ENCODE measurements at regions not wholly inside any gene's neighbourhood (a gene's known extent, or its start where the extent isn't known, plus 50 kb on each side); places are given as distances from the start of the nearest gene placed in this dataset.
A peak's percentile ranks its signal among the peaks of the same experiment; 100 is the strongest.

DNA sequence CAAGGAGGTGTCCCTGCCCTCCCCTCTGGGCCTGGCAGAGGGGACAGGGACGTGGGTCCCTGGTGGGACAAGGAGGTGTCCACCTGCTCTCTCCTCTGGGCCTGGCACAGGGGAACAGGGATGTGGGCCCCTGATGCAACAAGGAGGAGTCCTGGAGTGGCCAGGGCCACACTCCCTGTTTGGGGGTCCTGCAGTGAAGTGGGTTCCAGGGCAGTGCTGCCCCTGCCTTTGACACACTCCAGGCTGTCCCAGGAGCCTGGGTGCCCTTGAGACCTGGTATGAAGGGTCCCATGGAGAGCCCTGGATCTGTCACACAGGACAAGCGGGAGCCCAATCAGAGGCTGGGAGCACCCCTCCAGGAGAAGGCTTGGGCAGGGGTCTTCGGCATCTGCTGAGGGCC, 75.8 kb upstream of the GPC1 start:
- no peak for DNase-seq (ENCODE audit: low spot score)

GRCh38 chr2:240360645-240361475, 74.6 kb upstream of the GPC1 start:
- DNase-seq (ENCODE audit: low spot score): no peak

DNA sequence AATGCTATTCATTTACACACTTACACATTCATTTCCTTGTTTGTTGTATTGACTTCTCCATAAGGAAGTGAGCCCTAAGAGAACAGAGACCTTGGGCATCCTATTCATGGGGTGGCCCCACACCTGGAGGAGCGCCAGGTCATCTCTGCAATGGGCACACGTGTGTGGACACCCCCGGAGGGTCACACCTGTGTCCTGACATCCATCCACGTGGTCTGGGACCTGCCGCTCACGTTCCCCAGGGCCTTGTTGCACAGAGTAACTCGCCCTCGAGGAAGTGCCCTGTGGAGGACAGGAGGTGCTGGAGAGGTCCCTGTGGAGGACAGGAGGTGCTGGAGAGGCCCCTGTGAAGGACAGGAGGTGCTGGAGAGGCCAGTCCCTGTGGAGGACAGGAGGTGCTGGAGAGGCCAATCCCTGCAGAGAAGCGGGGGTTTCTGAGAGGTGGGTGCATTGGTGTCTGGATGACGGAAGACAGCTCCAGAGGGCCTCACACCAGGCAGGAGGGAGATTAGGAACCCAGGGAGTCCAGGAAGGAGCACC, 73.2 kb upstream of the GPC1 start:
- DNase-seq (ENCODE audit: low spot score): no peak

GRCh38 chr2:240362826-240363745, 72.4 kb upstream of the GPC1 start:
- DNase-seq (ENCODE audit: low spot score): no peak

GRCh38 chr2:240363746-240364581, 71.5 kb upstream of the GPC1 start:
- DNase-seq (ENCODE audit: low spot score): no peak

DNA sequence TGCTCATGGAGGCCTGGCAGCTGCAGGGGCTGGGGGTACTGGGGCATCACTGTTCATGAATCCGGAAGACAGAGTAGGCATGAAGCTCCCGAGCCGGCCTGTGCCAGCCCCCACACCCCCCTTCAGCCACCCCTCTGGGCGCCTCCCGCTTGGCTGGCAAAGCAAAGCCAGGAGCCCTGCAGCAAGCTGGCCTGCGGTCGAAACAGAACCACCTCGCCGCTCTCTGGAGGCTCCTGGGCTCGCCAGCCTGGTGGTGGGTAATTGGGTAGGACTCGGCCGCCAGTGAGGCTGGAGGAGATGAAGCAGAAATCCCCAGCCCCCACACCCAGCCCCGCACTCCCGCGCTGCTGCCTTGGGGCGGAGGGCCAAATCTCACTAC, 70.9 kb upstream of the GPC1 start:
- DNase-seq (ENCODE audit: low spot score): no peak

DNA sequence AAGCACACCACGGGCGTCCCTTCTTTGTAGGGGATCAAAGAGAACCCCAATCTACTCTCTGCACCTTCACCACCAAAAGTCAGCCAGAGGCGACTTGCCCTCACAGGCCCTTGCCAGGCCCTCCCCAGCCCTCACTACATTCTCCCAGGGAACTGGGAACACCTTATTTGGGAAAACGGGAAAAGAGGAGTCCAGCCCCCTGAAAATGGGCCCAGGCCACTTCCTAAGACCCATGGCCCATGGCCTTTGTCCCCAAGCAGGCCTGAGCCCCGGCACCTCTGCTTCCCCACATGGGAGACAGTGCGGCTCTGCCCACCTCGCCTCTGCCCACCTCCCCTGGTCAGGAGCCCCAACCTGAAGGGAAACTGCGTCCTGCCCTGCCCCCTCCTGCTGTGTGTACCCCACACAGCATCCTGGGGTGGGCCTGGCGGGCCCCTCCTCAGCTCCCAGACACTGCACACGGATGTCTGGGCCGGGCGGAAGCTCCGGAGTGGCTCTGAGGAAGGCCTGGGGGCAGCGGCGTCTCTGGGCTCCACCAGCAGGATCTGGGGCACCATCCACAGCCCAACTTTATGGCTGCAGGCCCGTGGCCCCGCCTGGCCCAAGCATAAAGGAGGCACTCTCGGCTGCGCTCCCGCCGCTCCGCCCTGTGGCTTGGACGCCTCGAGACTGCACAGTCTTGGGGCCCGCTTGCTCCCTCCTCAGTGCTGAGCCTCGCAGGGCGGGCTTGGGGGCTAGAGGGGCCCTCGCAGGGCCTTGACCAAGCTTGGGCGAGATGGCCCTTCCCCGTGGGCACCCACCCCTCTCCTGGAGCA, 70.3 kb upstream of the GPC1 start:
- no peak for DNase-seq (ENCODE audit: low spot score)

DNA sequence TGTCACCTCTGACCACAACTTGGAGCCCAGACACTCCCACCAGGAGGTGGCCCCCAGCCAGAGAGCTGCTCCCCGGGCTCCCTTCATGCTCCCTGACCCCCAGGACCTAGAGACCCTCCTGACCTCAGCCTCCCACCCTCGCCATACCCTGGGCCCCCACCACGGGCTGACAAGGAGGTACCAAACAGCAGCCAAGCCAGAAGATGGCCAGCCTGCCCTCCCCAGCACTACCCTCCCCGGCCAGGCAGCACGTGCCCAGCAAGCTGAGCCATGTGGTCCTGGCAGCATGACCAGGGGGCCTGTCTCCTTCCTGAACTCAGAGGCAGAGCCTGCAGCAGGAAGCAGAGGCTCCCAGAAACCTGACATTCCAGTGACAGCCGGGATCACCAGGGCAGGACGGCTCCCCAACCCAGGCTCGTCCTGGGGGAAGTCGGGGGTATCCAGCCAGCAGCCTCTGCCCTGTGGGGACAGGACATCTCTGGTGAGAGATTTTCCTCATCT, 69.4 kb upstream of the GPC1 start:
- no peak for DNase-seq (ENCODE audit: low spot score)

GRCh38 chr2:240366901-240367300, 68.6 kb upstream of the GPC1 start:
- DNase-seq (ENCODE audit: low spot score): no peak

DNA sequence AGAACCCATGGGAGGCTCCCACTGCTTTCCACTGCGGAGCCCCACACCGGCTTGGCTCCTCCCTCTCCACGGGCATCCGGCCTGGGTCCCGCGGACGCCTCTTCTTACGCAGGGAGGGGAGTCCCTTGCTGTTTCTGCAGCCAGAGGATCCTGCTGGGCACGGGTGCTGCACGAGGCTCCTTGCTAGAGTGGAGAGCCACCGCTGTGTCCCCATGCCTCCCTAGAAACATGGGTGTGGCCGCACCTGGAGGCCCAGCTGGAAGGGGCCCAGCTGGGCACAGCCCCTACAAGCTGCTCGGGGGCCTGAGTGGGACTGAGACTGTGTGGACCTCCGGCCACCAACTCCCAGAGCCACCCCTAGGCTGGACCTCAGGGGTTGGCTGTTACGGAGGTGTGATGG, 67.7 kb upstream of the GPC1 start:
- DNase-seq (ENCODE audit: low spot score): no peak

- DNase-seq (ENCODE audit: low spot score): no peak
Measured at GRCh38 chr2:240368781-240369331, 66.6 kb upstream of the GPC1 start.

DNA sequence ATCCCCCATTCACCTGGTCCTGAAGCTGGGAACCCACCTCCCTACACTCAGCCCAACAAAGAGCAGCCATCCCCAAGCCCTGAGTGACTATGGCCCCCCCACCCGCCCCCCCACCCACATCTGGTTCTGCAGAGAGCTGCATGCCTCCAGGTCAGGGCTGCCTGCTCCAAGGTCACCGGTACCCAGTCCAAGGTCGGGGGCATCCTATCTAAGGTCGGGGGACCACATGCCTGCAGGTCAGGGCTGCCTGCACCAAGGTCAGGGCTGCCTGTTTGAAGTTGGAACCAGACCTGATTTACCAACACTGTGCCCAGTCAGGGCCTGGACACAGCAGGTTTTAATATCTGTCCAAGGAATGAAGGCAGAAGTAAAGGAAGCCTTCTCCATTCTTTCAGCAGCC, 66.1 kb upstream of the GPC1 start:
- DNase-seq (ENCODE audit: low spot score): no peak

GRCh38 chr2:240369801-240370585, 65.5 kb upstream of the GPC1 start:
- peak; percentile 80 for DNase-seq (ENCODE audit: low spot score)

DNA sequence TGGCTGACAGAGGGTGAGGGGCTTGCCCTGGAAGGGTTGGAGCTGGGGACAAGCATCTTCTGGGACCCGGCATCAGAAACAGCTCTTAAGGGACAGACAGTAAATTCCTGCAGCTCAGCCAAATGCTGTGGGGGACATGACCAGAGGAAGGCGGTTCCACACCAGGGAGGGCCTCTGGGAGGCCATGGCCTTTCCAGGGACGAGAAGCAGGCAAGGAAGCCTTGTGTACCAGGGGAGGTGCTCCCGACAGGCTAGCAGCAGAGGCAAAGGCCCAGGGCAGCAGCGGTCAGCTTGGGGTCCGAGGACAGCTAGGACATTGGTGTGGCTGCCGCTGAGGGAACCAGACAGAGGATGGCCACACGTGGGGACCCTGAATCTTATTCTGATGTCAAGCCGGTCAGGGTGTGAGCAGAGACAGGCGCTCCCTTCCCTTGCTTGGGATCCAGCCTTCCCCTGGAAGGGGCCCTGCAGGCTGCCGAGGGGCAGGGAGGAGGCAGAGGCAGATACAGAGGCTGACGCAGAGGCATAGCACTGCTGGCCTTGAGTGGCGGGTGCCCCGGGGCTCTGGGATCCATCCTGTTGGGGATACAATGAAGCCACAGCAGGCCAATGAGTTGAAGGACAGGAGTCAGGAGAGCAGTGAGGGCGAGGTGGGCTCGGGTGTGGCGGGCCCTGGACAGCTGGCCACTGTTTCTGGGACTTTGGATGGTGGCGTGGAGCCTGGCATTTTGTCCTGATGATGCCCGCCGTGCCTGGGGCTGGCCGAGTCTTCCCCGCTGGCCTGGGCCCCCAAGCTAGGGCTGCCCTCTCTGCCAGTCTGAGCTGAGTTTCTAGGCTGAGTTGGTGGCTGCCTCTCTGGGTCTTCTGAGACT, 64.1 kb upstream of the GPC1 start:
- no peak for DNase-seq (ENCODE audit: low spot score)

DNA sequence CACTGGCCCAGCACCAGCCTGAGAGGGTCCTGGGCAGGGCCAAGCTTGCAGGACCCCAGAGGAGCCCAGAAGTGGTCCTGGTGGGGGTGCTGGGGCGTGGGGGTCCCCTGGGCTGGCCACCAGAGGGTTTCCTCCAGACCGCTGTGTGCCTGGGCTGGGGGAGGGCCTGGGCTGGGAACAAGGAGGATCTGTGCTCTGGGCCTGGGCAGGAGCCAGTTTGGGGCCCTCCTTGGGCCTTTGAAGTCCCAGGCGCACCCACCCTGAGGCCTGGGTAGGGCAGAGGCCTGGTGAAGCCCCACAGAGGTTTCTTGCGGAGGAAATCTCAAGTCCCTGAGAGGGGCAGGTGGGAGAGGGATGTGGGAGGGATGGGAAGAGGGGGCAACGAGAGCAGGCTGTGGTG, 63.4 kb upstream of the GPC1 start:
- DNase-seq (ENCODE audit: low spot score): no peak

DNA sequence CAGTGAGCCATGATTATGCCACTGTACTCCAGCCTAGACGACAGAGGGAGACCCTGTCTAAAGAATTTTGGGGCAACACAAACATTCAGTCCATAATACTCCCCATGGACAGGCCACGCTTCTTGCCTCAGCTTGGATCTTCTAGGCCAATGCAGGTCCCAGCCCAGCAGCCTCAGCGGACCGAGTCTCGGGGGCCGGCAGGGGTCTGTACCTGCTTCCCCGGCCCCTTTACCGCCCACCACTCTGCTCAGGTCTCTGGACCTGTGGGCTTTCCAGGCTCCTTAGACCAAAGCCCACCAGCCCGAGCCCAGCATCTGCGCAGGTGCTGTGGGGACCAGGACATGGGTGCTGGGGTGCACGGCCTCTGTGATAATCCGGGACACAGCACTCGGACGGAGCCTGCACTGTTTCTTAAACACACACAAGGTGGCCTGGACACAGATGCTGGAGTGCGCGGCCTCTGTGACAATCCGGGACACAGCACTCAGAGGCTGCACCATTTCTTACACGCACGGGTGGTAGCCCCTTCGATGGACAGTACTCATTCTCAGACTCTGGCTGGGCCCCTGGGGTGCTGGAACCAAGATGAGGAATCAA, 62.1 kb upstream of the GPC1 start:
- DNase-seq (ENCODE audit: low spot score): no peak

DNA sequence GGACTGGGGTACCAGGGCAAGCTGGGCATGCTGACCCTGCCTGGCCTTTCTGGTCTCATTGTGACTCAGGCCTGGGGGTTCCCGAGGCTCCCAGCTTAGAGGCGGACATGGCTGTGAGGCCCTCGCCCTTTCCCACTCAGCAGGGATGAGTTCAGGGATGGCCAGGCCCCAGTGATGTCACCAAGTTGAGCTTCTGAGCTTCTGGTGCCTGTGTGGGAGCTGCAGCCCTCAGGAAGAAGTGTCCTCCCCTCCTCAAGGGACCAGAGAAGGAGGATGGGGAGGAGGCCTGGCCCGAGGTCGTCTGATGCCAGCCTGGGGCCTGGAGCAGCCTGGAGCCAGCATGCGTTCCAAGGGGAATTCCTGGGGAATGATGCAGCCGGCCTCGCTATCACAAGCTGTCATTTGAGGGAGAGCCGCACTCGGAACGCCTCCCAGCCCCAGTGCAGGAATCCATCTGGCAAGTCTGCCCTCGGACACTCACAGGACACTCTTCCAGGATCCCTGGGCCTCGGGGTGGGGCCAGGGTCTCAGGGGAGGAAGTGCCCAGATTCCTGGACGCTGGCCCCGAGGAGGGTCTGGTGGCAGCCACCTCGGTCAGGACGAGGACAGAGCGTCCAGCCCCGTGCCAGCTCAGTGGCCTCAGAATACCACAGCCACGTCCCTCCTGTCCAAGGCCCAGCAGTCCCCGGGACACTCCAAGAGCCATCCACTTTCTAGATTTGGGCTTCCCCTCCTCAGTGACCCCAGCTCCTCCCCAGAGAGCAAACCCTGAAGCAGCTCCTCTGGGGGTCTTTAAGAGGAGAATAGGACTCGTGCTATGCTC, 61.2 kb upstream of the GPC1 start:
- no peak for DNase-seq (ENCODE audit: low spot score)
